Stimulated activated CD4-positive, alpha-beta T cell treated with anti-CD3 and anti-CD28 coated beads, Interleukin-4, amount 100 ng/mL, for 4 hours (primary cell): ENCODE measurements at regions not wholly inside any gene's neighbourhood (a gene's known extent, or its start where the extent isn't known, plus 50 kb on each side); places are given as distances from the start of the nearest gene placed in this dataset.

Experiments
- DNase-seq, 2 experiments: peaks; one replicate each; pipeline ENCODE4 v3.0.0-alpha.2; 2020

GRCh38 chr1:175864625-175865024 is 121.2 kb upstream of the TNR start:
- DNase-seq: no peak

DNA sequence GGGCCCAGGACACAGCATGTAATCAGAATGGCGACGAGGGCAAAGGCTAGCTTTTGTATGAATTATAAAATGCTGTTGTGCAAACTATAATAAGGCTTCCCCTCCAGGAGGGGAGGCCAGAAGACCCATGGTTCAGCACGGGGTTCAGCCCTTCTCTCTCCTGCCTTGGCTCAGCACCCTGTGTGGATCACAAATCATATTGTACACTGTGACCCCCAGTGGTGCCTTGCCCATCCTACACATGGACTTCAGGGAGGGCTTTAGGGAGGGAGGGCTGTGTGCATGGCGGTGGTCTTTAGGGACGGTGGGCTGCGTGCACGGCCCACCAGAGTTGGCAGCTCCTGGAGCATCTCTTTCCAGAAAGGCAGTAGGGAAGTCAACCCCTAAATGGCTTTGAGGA is 120.8 kb upstream of the TNR start:
- no peak for DNase-seq

DNA sequence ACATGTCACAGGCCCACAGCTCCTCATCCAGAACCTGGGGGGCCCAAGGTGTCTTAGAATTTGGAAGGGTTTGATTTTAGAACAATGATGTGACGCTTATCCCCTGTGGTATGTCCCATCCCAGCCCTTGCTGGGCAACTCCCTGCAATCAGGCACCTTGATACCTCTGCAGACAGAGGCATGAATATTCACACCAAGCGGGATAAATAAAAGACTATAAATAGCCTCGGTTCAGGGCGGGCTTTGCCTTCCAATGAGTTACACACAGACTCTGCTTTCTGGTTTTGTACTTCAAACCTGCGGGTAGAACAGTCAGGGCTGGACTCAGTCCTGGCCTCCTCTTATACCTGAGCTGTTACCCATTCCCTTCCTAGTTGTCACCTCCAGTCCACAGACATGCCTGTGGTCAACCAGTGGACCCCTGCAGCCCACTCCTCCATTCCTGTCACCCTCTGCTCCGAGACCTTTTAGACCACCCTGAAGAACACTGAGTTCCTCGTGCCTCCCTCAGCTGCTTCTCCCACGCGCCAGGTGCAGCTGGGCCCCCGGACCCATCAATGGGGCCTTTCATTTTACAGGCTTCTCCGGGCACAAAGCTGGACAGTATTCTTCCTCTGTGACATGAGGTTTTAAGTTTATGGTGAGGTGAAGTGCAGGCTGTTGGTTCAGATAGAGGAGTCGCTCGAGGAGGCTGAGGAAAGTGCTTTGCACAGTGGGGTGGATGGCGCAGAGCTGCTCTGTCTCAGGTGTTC is 120.1 kb upstream of the TNR start:
- DNase-seq: no peak

DNA sequence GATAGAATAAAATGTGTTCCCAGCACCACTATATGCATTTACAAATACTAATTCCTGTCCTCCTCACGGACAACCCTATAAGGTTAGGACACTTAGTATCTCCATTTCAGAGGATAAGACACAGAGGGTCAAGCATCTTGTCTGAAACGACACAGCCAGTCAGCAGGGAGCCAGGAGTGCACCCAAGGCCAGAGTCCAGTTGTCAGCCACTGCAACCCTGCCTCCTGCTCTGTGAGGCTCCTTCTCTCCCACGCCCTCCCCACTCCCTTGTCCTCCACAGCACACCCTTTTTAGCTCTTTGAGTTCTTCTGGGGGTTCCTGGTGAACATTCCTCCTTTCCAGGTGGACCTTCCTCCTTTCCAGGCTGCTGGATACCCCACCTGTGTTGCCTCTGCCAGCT is 119.0 kb upstream of the TNR start:
- no peak for DNase-seq

- no peak for DNase-seq
These were observed 118.4 kb upstream of the TNR start for GRCh38 chr1:175861626-175862367.

DNA sequence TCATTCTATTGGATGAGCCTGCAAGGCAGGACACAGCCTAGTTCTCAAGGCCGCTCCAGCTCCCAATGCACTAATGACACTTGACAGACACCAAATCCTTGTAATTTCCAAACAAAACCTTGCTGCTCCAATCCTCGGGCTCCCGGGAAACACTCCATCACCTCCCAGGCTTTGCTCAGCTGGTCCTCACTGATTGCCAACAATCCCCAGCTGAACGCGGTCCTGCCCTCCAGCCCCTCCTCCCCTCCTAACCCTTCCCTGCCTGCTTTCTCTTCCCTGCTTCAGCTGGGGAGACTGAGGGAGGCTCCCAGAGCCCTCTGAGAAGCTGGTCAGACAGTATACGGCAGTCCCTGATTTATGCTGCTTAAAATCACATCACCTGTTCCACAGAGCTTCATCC is 114.4 kb upstream of the TNR start:
- no peak for DNase-seq

- DNase-seq: no peak
These were observed 110.3 kb upstream of the TNR start for GRCh38 chr1:175853681-175854080.

- DNase-seq: no peak
These were observed 108.4 kb upstream of the TNR start for GRCh38 chr1:175851749-175852148.

- DNase-seq: no peak
These were observed 104.9 kb upstream of the TNR start for GRCh38 chr1:175848329-175848728.

DNA sequence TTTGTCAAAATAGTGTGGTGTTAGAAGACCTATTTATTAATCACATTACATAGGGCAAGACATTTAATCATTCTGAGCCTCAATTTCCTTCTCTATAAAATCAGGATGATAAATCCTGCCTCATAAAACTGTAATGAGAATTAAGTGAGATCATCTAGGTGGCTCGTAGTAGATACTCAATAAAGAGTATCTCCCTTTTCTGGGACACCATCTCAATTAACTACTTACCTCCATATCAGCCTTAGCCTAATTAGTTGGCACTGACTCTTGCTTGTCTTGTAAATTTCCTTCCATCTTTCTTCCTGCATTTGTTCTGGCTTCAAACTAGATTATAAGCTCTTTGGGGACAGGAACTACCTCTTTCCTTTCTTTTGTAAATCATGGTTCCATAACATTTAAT is 102.6 kb upstream of the TNR start:
- DNase-seq: no peak

DNA sequence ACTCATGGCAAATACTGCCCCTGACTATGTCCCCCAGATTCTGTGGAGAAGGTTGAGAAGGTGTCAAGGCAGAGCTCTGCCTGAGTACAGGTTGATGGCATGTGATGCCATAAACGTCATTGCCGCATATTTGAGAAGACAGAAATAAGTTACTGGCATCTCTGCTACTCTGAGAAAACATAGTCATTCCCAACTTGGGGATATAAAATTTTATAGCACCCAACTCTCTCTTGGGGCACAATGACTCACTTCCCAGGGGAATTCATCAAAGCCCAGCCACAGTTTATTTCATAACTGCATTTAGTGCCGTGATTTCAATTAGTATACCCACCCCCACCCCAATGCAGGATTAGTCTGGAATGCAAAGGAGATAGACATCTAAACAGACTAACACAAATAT is 101.9 kb upstream of the TNR start:
- no peak for DNase-seq

DNA sequence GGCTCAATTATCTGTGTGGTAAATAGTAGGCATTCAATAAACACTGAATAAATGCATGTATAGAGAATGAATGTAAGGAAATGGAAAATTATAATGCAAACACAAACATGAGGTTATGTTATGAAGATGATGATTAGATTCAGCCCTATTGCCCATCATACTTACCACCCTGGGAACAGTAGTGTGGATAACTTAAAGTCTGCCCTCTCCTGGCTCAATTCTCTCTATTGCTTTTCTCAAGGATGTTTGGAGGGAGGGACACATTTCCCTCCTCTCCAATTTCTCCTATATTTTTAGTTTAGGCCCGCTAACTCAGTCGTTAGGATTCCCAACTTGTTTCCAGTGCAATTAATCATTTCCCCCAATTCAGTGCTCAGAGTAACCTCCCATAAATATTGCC is 101.5 kb upstream of the TNR start:
- DNase-seq: no peak

- no peak for DNase-seq
These were observed 99.2 kb upstream of the TNR start for GRCh38 chr1:175842550-175842949.

DNA sequence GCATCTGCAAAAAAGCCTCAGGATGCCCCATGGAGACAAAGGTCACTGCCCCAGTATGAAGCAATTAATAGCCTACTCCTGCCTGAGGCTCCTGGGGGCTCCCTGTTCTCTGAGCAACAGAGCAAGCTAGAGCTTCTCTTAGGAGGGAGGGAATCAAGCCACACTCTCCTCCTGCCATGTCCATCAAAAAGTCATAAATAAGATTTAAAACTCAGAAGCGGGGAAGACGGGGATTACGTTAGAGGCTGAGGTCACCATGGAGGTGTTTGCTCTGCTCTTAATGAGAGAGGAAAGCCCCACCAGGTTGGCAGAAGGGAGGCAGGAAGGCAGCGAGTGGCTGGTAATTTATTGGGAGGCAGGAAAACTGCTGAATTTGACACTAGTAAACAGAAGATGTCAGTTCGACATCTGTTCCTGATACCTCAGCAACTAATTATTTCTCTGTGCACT is 98.4 kb upstream of the TNR start:
- DNase-seq: no peak

DNA sequence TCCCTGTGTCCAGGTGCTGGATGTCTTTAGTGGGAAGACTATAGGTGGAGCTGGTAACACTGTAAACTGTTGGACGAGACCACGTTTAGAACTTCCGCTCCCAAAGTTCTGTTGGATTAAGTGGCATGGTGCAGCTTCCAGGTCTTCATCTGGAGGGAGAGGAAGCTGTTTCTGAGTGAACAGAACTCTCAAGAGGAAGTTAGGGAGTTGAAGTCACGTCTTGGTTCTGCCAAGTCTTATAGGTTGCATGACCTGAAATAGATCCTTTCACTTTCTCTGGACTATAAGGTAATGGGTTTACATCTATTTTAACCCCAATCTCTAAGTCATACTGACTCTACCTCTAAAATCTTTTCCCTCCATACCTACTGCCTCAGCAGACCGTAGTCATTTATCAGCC is 97.4 kb upstream of the TNR start:
- no peak for DNase-seq

DNA sequence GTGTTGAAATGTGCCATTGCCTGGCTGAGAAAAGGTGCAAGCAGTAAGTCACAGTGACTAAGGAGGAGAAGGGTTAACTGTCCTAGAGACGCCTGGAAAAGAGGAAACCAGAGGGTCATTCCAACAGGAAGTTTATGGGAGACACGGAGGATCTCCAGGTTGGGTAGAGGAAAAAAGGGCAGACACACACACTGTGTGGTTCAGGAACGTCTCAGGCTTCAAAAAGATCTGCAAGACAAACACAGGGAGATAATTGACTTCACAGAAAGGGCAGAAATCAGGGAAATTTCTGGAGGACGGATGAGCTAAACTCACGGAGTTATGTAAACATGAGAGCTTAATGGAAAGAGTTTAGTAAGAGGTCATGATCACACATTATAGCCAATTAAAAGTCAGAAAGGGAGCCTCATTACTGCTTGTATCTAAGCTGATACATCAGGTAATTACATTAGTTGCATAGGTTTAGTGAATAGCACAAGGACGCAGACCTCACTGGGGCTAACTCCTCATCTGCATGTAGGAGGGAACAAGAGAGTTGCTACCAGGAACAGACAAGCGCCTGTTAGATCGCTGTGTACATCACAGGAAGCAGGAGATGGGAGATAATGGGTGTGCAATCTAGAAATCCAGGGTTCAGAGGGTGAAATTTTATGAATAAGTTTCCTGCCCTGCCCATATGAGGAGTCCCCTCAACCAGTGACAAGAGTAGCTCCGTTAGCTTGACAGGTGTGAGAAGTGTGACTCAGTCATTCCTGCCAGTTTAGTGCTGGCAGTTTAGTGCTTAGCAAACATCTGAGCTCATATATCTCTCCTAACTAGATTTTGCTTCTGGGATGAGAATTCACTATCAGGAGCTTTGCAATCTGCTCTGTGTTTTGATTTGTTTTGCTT is 96.6 kb upstream of the TNR start:
- no peak for DNase-seq

- DNase-seq: no peak
These were observed 91.2 kb upstream of the TNR start for GRCh38 chr1:175834597-175834996.

- no peak for DNase-seq
These were observed 90.6 kb upstream of the TNR start for GRCh38 chr1:175833951-175834350.

DNA sequence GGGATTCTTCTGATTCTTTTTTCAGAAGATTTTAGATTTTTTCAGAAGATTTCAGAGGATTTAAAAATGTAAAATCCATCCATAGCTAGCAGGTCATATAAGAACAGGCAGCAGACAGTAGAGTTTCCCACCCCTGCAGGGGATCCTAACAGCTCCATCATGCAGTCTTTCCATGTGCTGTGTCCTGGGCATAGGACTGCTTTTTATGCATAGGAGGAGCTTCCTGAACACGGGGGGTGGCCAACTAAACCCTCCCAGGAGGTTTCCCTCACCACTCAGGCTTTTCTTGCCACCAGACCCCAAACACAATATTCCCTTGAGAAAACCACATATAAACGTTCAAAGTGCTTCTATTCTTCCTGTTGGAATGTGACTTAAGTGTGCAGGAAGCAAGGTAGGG is 90.1 kb upstream of the TNR start:
- DNase-seq: no peak

- DNase-seq: no peak
These were observed 87.1 kb upstream of the TNR start for GRCh38 chr1:175830500-175830899.

GRCh38 chr1:175829845-175830244 is 86.5 kb upstream of the TNR start:
- DNase-seq: no peak

DNA sequence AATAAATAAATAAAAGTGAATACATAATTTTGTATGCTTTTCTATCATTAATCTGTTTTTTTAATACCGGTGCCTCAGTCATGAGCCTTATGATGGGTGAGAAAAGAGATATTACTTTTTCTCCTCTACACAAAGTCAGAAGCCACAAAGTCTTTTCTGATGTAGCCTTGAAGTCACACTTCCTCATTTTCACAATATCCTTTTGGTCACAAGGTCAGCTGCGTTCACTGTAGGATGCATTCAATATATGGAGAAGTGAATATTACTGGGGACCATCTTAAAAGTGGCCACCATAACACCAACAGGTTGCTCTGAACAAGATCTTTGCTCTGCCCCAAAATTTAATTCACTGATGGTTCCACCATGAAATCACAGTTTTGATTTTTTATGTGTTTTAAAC is 83.3 kb upstream of the TNR start:
- no peak for DNase-seq

DNA sequence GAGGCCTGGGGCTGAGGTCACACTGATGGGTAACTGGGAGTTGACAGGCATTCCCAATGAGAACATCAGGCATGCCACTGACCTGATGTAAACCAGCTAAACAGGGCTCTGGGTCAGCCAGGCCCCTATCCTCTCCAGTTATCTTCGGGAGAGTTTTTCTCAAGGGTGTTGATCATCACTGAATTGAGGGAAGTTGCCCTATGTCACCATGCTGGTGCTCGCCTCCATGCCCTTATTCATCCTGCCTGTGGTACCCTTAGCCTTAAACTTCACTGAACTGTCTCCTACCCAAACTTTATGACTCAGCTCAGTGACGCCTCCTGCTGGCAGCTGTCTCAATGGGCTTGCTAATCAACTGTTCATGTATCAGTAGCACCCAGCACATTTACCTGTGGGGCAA is 80.7 kb upstream of the TNR start:
- peak in 1 of 2 experiments; percentile 8 for DNase-seq

- no peak for DNase-seq
These were observed 80.0 kb upstream of the TNR start for GRCh38 chr1:175823406-175823805.
